Hepatocyte (in vitro differentiated cells): ENCODE measurements at regions not wholly inside any gene's neighbourhood (a gene's known extent, or its start where the extent isn't known, plus 50 kb on each side); places are given as distances from the start of the nearest gene placed in this dataset.
"Not testable (repeated sequence)": the region's sequence is repeated elsewhere in the genome, so short reads cannot be mapped to it uniquely, and the experiment has no call there.

Source experiments
- DNase-seq: peaks from one replicate; pipeline ENCODE4 v3.0.0-alpha.2; 2016; ENCODE audit warnings: low spot score
- H2AFZ ChIP-seq: fragments of 200-600 bp; sonication (generic); 2 replicates; pipeline ENCODE4 v1.6.0; 2016; ENCODE audit warnings: antibody characterized with exemption, mild to moderate bottlenecking
- H3K27ac ChIP-seq: fragments of 200-600 bp; sonication (generic); 2 replicates; pipeline ENCODE4 v1.5.1; 2016; ENCODE audit warnings: mild to moderate bottlenecking
- H3K27me3 ChIP-seq: fragments of 200-600 bp; sonication (generic); 2 replicates; pipeline ENCODE4 v1.6.1; 2016
- H3K36me3 ChIP-seq: fragments of 200-600 bp; sonication (generic); replicated peaks from 2 replicates; pipeline ENCODE4 v1.5.1; 2016; ENCODE audit warnings: low read depth; ENCODE audit not compliant: insufficient read depth
- H3K4me1 ChIP-seq: fragments of 200-600 bp; sonication (generic); 2 replicates; pipeline ENCODE4 v1.5.1; 2016; ENCODE audit warnings: mild to moderate bottlenecking, moderate library complexity; ENCODE audit not compliant: insufficient read depth
- H3K4me2 ChIP-seq: fragments of 200-600 bp; sonication (generic); 2 replicates; pipeline ENCODE4 v1.6.0; 2016
- H3K4me3 ChIP-seq: fragments of 200-600 bp; sonication (generic); 2 replicates; pipeline ENCODE4 v1.5.1; 2016; ENCODE audit warnings: mild to moderate bottlenecking
- H3K79me2 ChIP-seq: fragments of 200-600 bp; sonication (generic); 2 replicates; pipeline ENCODE4 v1.6.0; 2017; ENCODE audit warnings: mild to moderate bottlenecking
- H3K9me2 ChIP-seq: fragments of 200-600 bp; sonication (generic); replicated peaks from 2 replicates; pipeline ENCODE4 v1.6.0; 2017; ENCODE audit warnings: mild to moderate bottlenecking; ENCODE audit not compliant: insufficient read depth
- H3K9me3 ChIP-seq: fragments of 200-600 bp; sonication (generic); 2 replicates; pipeline ENCODE4 v1.5.1; 2016; ENCODE audit warnings: low read depth, mild to moderate bottlenecking
- H4K20me1 ChIP-seq: fragments of 200-600 bp; sonication (generic); 2 replicates; pipeline ENCODE4 v1.6.0; 2016; ENCODE audit warnings: mild to moderate bottlenecking; ENCODE audit not compliant: insufficient read depth, poor library complexity, severe bottlenecking
- CTCF ChIP-seq: fragments of 200-600 bp; sonication (generic); IDR thresholded peaks from 2 replicates; pipeline ENCODE4 v1.5.1; 2016; ENCODE audit warnings: antibody characterized with exemption, mild to moderate bottlenecking; ENCODE audit not compliant: poor library complexity
- EZH2 ChIP-seq: fragments of 200-600 bp; sonication (generic); IDR thresholded peaks from 2 replicates; pipeline ENCODE4 v1.6.1; 2016; ENCODE audit warnings: antibody characterized with exemption, mild to moderate bottlenecking, borderline replicate concordance
- EZH2phosphoT487 ChIP-seq: fragments of 200-600 bp; sonication (generic); IDR thresholded peaks from one replicate; pipeline ENCODE4 v1.6.1; 2018; ENCODE audit warnings: antibody characterized with exemption, mild to moderate bottlenecking, low read depth, moderate library complexity; ENCODE audit not compliant: unreplicated experiment, severe bottlenecking
- WGBS: methylation state at CpG from one replicate; pipeline ENCODE4 v1.1.6; 2016; ENCODE audit warnings: low lambda C conversion rate; ENCODE audit errors: missing lambda C conversion rate; 5-methylcytosine and 5-hydroxymethylcytosine counted together

- Histone ChIP-seq H3K4me1 (peaks cover 36% of the 10 kb centered on the region), H2AFZ (no peak overlapping the region), H3K9me2 (no peaks in the 10 kb centered on the region), H3K4me2 (no peak overlapping the region), H3K79me2 (no peaks in the 10 kb centered on the region), H3K9me3 (no peaks in the 10 kb centered on the region), H4K20me1 (no peaks in the 10 kb centered on the region), H3K27me3 (no peaks in the 10 kb centered on the region), H3K27ac (peak overlapping the region; percentile 89), H3K4me3 (no peak overlapping the region), H3K36me3 (no peaks in the 10 kb centered on the region)
- TF ChIP-seq EZH2 = no peak
- no peak for TF ChIP-seq CTCF
- TF ChIP-seq EZH2phosphoT487 = no peak
- no peak for DNase-seq
- WGBS = 76% methylated on average over 3 of the region's 3 CpGs
These were observed 126.9 kb downstream of the CXCL12 start for GRCh38 chr10:44258019-44258418.

- Histone ChIP-seq H3K27ac (peak overlapping the region; percentile 45), H3K4me1 (peaks cover 19% of the 10 kb centered on the region), H3K27me3 (no peaks in the 10 kb centered on the region), H3K9me3 (no peaks in the 10 kb centered on the region), H3K9me2 (no peaks in the 10 kb centered on the region), H2AFZ (no peak overlapping the region), H3K4me3 (no peak overlapping the region), H3K79me2 (no peaks in the 10 kb centered on the region), H4K20me1 (no peaks in the 10 kb centered on the region), H3K36me3 (no peaks in the 10 kb centered on the region), H3K4me2 (peak overlapping the region; percentile 39)
- 36% methylated on average over 5 of the region's 5 CpGs for WGBS
- DNase-seq = peak; percentile 83
- TF ChIP-seq CTCF (no peak), EZH2phosphoT487 (no peak), EZH2 (no peak)
These were observed 131.0 kb downstream of the CXCL12 start for GRCh38 chr10:44253769-44254462.

- not testable (repeated sequence) for H3K36me3 ChIP-seq, H3K27me3 ChIP-seq, H3K27ac ChIP-seq
These were observed 132.3 kb downstream of the CXCL12 start for GRCh38 chr10:44252631-44253030.

GRCh38 chr10:44249933-44250332 lies 135.0 kb downstream of the CXCL12 start:
- 99% methylated on average over 7 of the region's 7 CpGs for WGBS
- H3K4me3 ChIP-seq, H3K4me2 ChIP-seq, H3K27ac ChIP-seq, H4K20me1 ChIP-seq, H3K36me3 ChIP-seq, DNase-seq, H2AFZ ChIP-seq, H3K4me1 ChIP-seq, H3K79me2 ChIP-seq, H3K9me2 ChIP-seq, H3K9me3 ChIP-seq, H3K27me3 ChIP-seq: not testable (repeated sequence)

More at GRCh38 chr10:44252631-44253030, 132.3 kb downstream of the CXCL12 start:
- H3K9me3 ChIP-seq, DNase-seq, H2AFZ ChIP-seq, H3K4me2 ChIP-seq, H3K9me2 ChIP-seq, H3K4me3 ChIP-seq, H3K79me2 ChIP-seq, H3K4me1 ChIP-seq, H4K20me1 ChIP-seq: not testable (repeated sequence)
- WGBS = 100% methylated on average over 3 of the region's 3 CpGs
